ENCODE measurements at regions not wholly inside any gene's neighbourhood (a gene's known extent, or its start where the extent isn't known, plus 50 kb on each side); places are given as distances from the start of the nearest gene placed in this dataset.

DNA sequence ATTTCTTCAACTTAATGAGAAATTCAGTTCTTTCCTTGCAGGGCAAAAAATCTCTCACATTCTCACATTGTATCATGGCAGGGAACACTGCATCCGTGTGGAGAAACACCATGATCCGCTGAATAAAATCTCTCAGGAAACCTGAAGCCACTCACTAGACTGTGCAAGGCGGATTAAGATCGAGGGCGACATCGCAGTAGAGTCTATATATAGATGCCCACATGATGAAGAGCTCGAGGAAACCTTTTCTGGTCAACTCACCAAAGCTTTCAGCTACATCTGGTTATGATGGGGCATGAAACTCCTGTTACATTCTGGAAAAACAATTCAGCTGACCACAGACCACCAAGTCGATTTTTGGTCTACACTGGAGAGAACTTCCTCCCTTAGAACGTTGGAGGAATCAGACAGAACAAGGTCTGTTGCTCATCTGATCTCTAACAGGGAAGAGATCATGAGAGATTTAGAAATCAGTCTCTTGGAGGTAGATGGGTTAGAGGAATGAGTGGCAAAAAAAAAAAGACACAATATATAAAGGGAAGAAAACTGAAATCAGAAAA, 162.9 kb upstream of the ZNF516 start:
- Histone ChIP-seq H3K4me1 (ENCODE audit: control insufficient read depth, insufficient read depth, low read length) (no peaks in the 10 kb centered on the region), H4K5ac (ENCODE audit: low read depth, low read length) (no peak overlapping the region), H3K56ac (ENCODE audit: extremely low read depth, insufficient read depth, low read length) (no peak overlapping the region), H2AK5ac (ENCODE audit: low read depth, low read length) (no peak overlapping the region), H3K27me3 (ENCODE audit: control insufficient read depth, insufficient read depth, low read length) (peaks cover 49% of the 10 kb centered on the region), H3K36me3 (ENCODE audit: control insufficient read depth, insufficient read depth, low read length) (no peaks in the 10 kb centered on the region), H4K8ac (ENCODE audit: low read depth in 2 of 2, low read length in 2 of 2) (no peak overlapping the region), H3K4me2 (ENCODE audit: low read depth, low read length) (no peak overlapping the region), H3K9me1 (ENCODE audit: insufficient read depth, low read length) (no peaks in the 10 kb centered on the region), H4K20me1 (ENCODE audit: insufficient read depth, low read length) (no peaks in the 10 kb centered on the region), H3K23ac (ENCODE audit: low read depth, low read length) (no peak overlapping the region), H2BK120ac (ENCODE audit: low read depth, low read length) (no peak overlapping the region), H3K4ac (ENCODE audit: low read depth, low read length) (no peak overlapping the region), H2BK15ac (ENCODE audit: low read depth, low read length) (no peak overlapping the region), H3K79me1 (ENCODE audit: low read depth in 1 of 2, low read length in 2 of 2) (no peaks in the 10 kb centered on the region), H2AFZ (replicated peaks; ENCODE audit: low read length, poor library complexity) (no peak overlapping the region), H3K18ac (ENCODE audit: low read depth, low read length) (no peak overlapping the region), H4K91ac (ENCODE audit: insufficient read depth, low read depth, low read length) (no peak overlapping the region), H2AK9ac (replicated peaks; ENCODE audit: low read depth, low read length, poor library complexity) (no peak overlapping the region), H3K14ac (replicated peaks; ENCODE audit: low read depth, low read length) (no peak overlapping the region), H3K4me3 (ENCODE audit: insufficient read depth, low read depth, low read length) (no peak overlapping the region), H2BK20ac (ENCODE audit: low read depth, low read length) (no peak overlapping the region), H3K27ac (ENCODE audit: insufficient read depth, low read length) (no peak overlapping the region), H3K9ac (ENCODE audit: low read depth, low read length) (no peak overlapping the region), H3K9me3 (ENCODE audit: control insufficient read depth, insufficient read depth, low read length) (no peaks in the 10 kb centered on the region), H2BK5ac (ENCODE audit: low read depth, low read length, poor library complexity, severe bottlenecking) (no peak overlapping the region)
- no TSS peak for BruUV-seq (replicated peaks)
- in situ Hi-C loops (cut with MboI; ENCODE audit: low sequenced_read_pairs), result no loop called here
- intact Hi-C loops (cut with micrococcal nuclease), result no loop called here
- DNase-seq, result no peak
- dilution Hi-C loops (cut with HindIII; ENCODE audit: low sequenced_read_pairs, unreplicated experiment), result no loop called here
- CTCF ChIA-PET, result interaction anchor here (1.0 to 1.3 kb wide), 3 partner anchors 9 to 31 kb away, joined by 3 to 7 read pairs (median 4); no protein-coding TSS in a partner anchor
- no peak for ATAC-seq (ENCODE audit: low read depth)
- TF ChIP-seq RCOR1 (IDR thresholded peaks at IDR 0.05; ENCODE audit: insufficient replicate concordance, low read length) (no peak), RAD21 (IDR thresholded peaks at IDR 0.05; ENCODE audit: low read length) (no peak), MAZ (IDR thresholded peaks at IDR 0.05; ENCODE audit: borderline replicate concordance, low read depth, low read length) (no peak), CEBPB (IDR thresholded peaks at IDR 0.05; ENCODE audit: low read depth, low read length) (no peak), MAFK (IDR thresholded peaks at IDR 0.05; ENCODE audit: low read depth, low read length) (no peak), NFE2L2 (IDR thresholded peaks at IDR 0.05; ENCODE audit: low read depth, low read length) (no peak), CHD1 (IDR thresholded peaks at IDR 0.05; ENCODE audit: low read depth, low read length) (no peak), SMC3 (IDR thresholded peaks at IDR 0.05; ENCODE audit: low read depth, low read length) (no peak), MXI1 (IDR thresholded peaks at IDR 0.05; ENCODE audit: borderline replicate concordance, low read depth, low read length) (no peak), BHLHE40 (IDR thresholded peaks at IDR 0.05; ENCODE audit: low read depth, low read length) (no peak), POLR2A (IDR thresholded peaks at IDR 0.05; ENCODE audit: low read depth, low read length) (no peak), RFX5 (IDR thresholded peaks at IDR 0.05; ENCODE audit: low read depth, low read length) (no peak)
- TF ChIP-seq, protein P1, sequence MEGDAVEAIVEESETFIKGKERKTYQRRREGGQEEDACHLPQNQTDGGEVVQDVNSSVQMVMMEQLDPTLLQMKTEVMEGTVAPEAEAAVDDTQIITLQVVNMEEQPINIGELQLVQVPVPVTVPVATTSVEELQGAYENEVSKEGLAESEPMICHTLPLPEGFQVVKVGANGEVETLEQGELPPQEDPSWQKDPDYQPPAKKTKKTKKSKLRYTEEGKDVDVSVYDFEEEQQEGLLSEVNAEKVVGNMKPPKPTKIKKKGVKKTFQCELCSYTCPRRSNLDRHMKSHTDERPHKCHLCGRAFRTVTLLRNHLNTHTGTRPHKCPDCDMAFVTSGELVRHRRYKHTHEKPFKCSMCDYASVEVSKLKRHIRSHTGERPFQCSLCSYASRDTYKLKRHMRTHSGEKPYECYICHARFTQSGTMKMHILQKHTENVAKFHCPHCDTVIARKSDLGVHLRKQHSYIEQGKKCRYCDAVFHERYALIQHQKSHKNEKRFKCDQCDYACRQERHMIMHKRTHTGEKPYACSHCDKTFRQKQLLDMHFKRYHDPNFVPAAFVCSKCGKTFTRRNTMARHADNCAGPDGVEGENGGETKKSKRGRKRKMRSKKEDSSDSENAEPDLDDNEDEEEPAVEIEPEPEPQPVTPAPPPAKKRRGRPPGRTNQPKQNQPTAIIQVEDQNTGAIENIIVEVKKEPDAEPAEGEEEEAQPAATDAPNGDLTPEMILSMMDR (conservative IDR thresholded peaks at IDR 0.05; ENCODE audit: low read depth, low read length), result no peak
- TF ChIP-seq, protein P2, sequence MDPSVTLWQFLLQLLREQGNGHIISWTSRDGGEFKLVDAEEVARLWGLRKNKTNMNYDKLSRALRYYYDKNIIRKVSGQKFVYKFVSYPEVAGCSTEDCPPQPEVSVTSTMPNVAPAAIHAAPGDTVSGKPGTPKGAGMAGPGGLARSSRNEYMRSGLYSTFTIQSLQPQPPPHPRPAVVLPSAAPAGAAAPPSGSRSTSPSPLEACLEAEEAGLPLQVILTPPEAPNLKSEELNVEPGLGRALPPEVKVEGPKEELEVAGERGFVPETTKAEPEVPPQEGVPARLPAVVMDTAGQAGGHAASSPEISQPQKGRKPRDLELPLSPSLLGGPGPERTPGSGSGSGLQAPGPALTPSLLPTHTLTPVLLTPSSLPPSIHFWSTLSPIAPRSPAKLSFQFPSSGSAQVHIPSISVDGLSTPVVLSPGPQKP (IDR thresholded peaks at IDR 0.05; ENCODE audit: borderline replicate concordance, low read depth, low read length), result no peak
- WGBS, 2 experiments (ENCODE audit: extremely low coverage in 2 of 2, insufficient read length in 1 of 2), result no CpG with 5 or more reads among the region's 9 CpGs
- POLR2A ChIA-PET (ENCODE audit: unreplicated experiment), result no interaction called here

Measured in IMR-90 (cell line).